GM12878 (cell line): ENCODE measurements at regions not wholly inside any gene's neighbourhood (a gene's known extent, or its start where the extent isn't known, plus 50 kb on each side); places are given as distances from the start of the nearest gene placed in this dataset.
"Not testable (repeated sequence)": the region's sequence is repeated elsewhere in the genome, so short reads cannot be mapped to it uniquely, and the experiment has no call there.

Experiments
- ATAC-seq: fragments of 200-7000 bp; cut with Tn5 transposase; 3 replicates; pipeline ENCODE4 v1.9.1; 2020; ENCODE audit warnings: mild to moderate bottlenecking, moderate library complexity
- BruUV-seq: library from RNA; stranded (reverse); fragments of 400-500 nt; replicated peaks from 2 replicates; lab custom pipeline; 2021; lab: Mats Ljungman, UMichigan
- CTCF ChIA-PET: fragments of 300-600 bp; sonication (Branson Sonifier 250); formaldehyde crosslinking; extraction: SDS; loops from one replicate; lab custom pipeline; 2021; ENCODE audit warnings: inconsistent platforms; lab: Yijun Ruan, JAX
- POLR2A ChIA-PET: fragments of 350-600 bp; formaldehyde crosslinking; extraction: SDS; loops from one replicate; lab custom pipeline; 2021; ENCODE audit warnings: inconsistent platforms; lab: Charles Lee
- RAD21 ChIA-PET: fragments of 300-600 bp; sonication (Branson Sonifier 250); formaldehyde crosslinking; loops from one replicate; lab custom pipeline; 2023; ENCODE audit warnings: antibody characterized with exemption; ENCODE audit not compliant: unreplicated experiment; lab: Charles Lee
- SMC1A ChIA-PET: fragments of 300-600 bp; sonication (Branson Sonifier 250); formaldehyde crosslinking; loops from one replicate; lab custom pipeline; 2023; ENCODE audit not compliant: unreplicated experiment, uncharacterized antibody; lab: Charles Lee
- DNase-seq: peaks from one replicate; pipeline ENCODE4 v3.0.0-alpha.2; 2011; ENCODE audit warnings: low read depth, low spot score
- FAIRE-seq: peaks from 3 replicates; lab custom pipeline; 2011; peaks lifted over from hg19 to GRCh38; lab: Jason Lieb, UNC
- H2AFZ ChIP-seq: 2 replicates; pipeline ENCODE4 v1.6.0; 2011; ENCODE audit warnings: low read depth, low read length, control low read depth; ENCODE audit not compliant: control insufficient read depth
- H3K27ac ChIP-seq: 2 replicates; pipeline ENCODE4 v1.5.1; 2011; ENCODE audit warnings: control low read depth; ENCODE audit not compliant: control insufficient read depth, insufficient read depth
- H3K27me3 ChIP-seq, 2 experiments: replicated peaks in 1 of 2; 2 replicates each; pipeline versions ENCODE4 v1.6.0 to v1.6.1; 2011; ENCODE audit warnings: low read length in 1 of 2; ENCODE audit not compliant: control insufficient read depth in 2 of 2, insufficient read depth in 2 of 2
- H3K36me3 ChIP-seq, 2 experiments: 2 replicates each; pipeline ENCODE4 v1.5.1; 2011; ENCODE audit warnings: low read length in 1 of 2; ENCODE audit not compliant: control insufficient read depth in 2 of 2, insufficient read depth in 2 of 2
- H3K4me1 ChIP-seq: 2 replicates; pipeline ENCODE4 v1.6.1; 2011; ENCODE audit warnings: mild to moderate bottlenecking, low read length, moderate library complexity, mixed read lengths; ENCODE audit not compliant: control insufficient read depth, insufficient read depth
- H3K4me2 ChIP-seq: 2 replicates; pipeline ENCODE4 v1.6.0; 2011; ENCODE audit warnings: control low read depth; ENCODE audit not compliant: control insufficient read depth, insufficient read depth
- H3K4me3 ChIP-seq: fragments of 200-600 bp; sonication (generic); 2 replicates; pipeline ENCODE4 v1.5.1; 2016
- H3K79me2 ChIP-seq: 2 replicates; pipeline ENCODE4 v1.6.0; 2011; ENCODE audit warnings: low read length; ENCODE audit not compliant: control insufficient read depth, insufficient read depth
- H3K9ac ChIP-seq: 2 replicates; pipeline ENCODE4 v1.8.0; 2011; ENCODE audit warnings: low read length, control low read depth, mixed read lengths; ENCODE audit not compliant: control insufficient read depth, insufficient read depth
- H3K9me3 ChIP-seq: replicated peaks from 3 replicates; pipeline ENCODE4 v1.5.1; 2011; ENCODE audit warnings: mild to moderate bottlenecking, low read length; ENCODE audit not compliant: control insufficient read depth, insufficient read depth
- H4K20me1 ChIP-seq: 2 replicates; pipeline ENCODE4 v1.6.0; 2011; ENCODE audit not compliant: control insufficient read depth, insufficient read depth
- ASH2L ChIP-seq: fragments of 300-600, 200-600 bp; sonication (generic); IDR thresholded peaks from 2 replicates; pipeline ENCODE4 v1.6.1; 2017; ENCODE audit warnings: low read depth, mild to moderate bottlenecking, borderline replicate concordance
- BMI1 ChIP-seq: fragments of 450-650 bp; IDR thresholded peaks from 2 replicates; pipeline ENCODE4 v1.6.1; 2016; ENCODE audit warnings: mild to moderate bottlenecking, moderate library complexity, borderline replicate concordance
- CHD1 ChIP-seq: IDR thresholded peaks from 2 replicates; pipeline ENCODE4 v1.6.1; 2012; ENCODE audit warnings: low read depth, low read length, improper control_type of control experiment
- ETV6 ChIP-seq, 2 experiments: fragments of 450-650 bp in 1 of 2; IDR thresholded peaks in 1 of 2; conservative IDR thresholded peaks in 1 of 2; 2 replicates each; pipeline ENCODE4 v1.6.1; 2014; ENCODE audit warnings: antibody characterized with exemption in 1 of 2, borderline replicate concordance in 1 of 2, low read depth in 1 of 2, mild to moderate bottlenecking in 1 of 2, moderate library complexity in 1 of 2
- HCFC1 ChIP-seq: fragments of 150-350 bp; IDR thresholded peaks from 2 replicates; pipeline ENCODE4 v1.6.1; 2014; ENCODE audit warnings: low read length
- KLF5 ChIP-seq: fragments of 450-650 bp; IDR thresholded peaks from 2 replicates; pipeline ENCODE4 v1.6.1; 2014; ENCODE audit warnings: mild to moderate bottlenecking; ENCODE audit not compliant: partially characterized antibody
- MXI1 ChIP-seq: fragments of 150-350 bp; IDR thresholded peaks from 2 replicates; pipeline ENCODE4 v1.6.1; 2011; ENCODE audit warnings: low read depth, mild to moderate bottlenecking, inconsistent platforms, low read length, improper control_type of control experiment
- NBN ChIP-seq: fragments of 450-650 bp; IDR thresholded peaks from 2 replicates; pipeline ENCODE4 v1.6.1; 2016
- NR2C1 ChIP-seq: fragments of 450-650 bp; IDR thresholded peaks from 2 replicates; pipeline ENCODE4 v1.6.1; 2017; ENCODE audit warnings: antibody characterized with exemption, mild to moderate bottlenecking, moderate library complexity
- USF1 ChIP-seq: IDR thresholded peaks from 2 replicates; pipeline ENCODE4 v1.6.1; 2011; ENCODE audit warnings: borderline replicate concordance, low read depth, mild to moderate bottlenecking, moderate library complexity, mixed read lengths, low read length; ENCODE audit not compliant: insufficient read depth; ENCODE audit errors: extremely low read length
- ZZZ3 ChIP-seq: IDR thresholded peaks from 2 replicates; pipeline ENCODE4 v1.6.1; 2011; ENCODE audit warnings: low read depth; ENCODE audit not compliant: control insufficient read depth, insufficient read length
- WGBS: methylation state at CpG from one replicate; pipeline ENCODE4 v1.1.6; 2016; ENCODE audit warnings: low lambda C conversion rate; ENCODE audit not compliant: insufficient replicate concordance, insufficient coverage; ENCODE audit errors: missing lambda C conversion rate; 5-methylcytosine and 5-hydroxymethylcytosine counted together
- in situ Hi-C: fragments of 300-500 bp; cut with MboI; formaldehyde crosslinking; loops from 9 replicates; pipeline ENCODE4 v1.14.3; 2018; ENCODE audit warnings: mixed read lengths
- intact Hi-C: fragments of 100-400 bp; cut with micrococcal nuclease; formaldehyde crosslinking; loops from one replicate; pipeline ENCODE4 v1.14.2; 2022; ENCODE audit not compliant: unreplicated experiment

DNA sequence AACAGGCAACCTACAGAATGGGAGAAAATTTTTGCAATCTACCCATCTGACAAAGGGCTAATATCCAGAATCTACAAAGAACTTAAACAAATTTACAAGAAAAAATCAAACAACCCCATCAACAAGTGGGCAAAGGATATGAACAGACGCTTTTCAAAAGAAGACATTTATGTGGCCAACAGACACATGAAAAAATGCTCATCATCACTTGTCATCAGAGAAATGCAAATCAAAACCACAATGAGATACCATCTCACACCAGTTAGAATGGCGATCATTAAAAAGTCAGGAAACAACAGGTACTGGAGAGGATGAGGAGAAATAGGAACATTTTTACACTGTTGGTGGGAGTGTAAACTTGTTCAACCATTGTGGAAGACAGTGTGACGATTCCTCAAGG lies 321.6 kb downstream of the RPLP1 start:
- DNase-seq, BruUV-seq, H3K4me1 ChIP-seq, in situ Hi-C loops, H3K4me3 ChIP-seq, H3K9ac ChIP-seq, H3K27ac ChIP-seq, H3K27me3 ChIP-seq, H3K79me2 ChIP-seq, ATAC-seq, H2AFZ ChIP-seq, H3K4me2 ChIP-seq, SMC1A ChIA-PET, RAD21 ChIA-PET, FAIRE-seq, POLR2A ChIA-PET, intact Hi-C loops, H3K9me3 ChIP-seq, H4K20me1 ChIP-seq, H3K36me3 ChIP-seq, CTCF ChIA-PET: not testable (repeated sequence)
- 61% methylated on average over 3 of the region's 3 CpGs for WGBS

- H4K20me1 ChIP-seq, H3K27ac ChIP-seq, H2AFZ ChIP-seq, CTCF ChIA-PET, SMC1A ChIA-PET, H3K9me3 ChIP-seq, H3K4me2 ChIP-seq, intact Hi-C loops, BruUV-seq, FAIRE-seq, H3K9ac ChIP-seq, H3K79me2 ChIP-seq, H3K36me3 ChIP-seq, ATAC-seq, POLR2A ChIA-PET, in situ Hi-C loops, RAD21 ChIA-PET, H3K27me3 ChIP-seq, H3K4me1 ChIP-seq, DNase-seq, H3K4me3 ChIP-seq: not testable (repeated sequence)
- WGBS, result 92% methylated on average over 2 of the region's 2 CpGs
Measured at GRCh38 chr15:69774711-69775110, 322.1 kb downstream of the RPLP1 start.

GRCh38 chr15:69777356-69777755 lies 320.4 kb downstream of the TLE3 start:
- no peak overlapping the region for H3K27ac ChIP-seq
- H3K9ac ChIP-seq, result no peak overlapping the region
- no peaks in the 10 kb centered on the region for H3K27me3 ChIP-seq
- in situ Hi-C loops (no loop called here), intact Hi-C loops (no loop called here)
- 3% methylated on average over 2 of the region's 2 CpGs for WGBS
- ChIA-PET RAD21 (no interaction called here), CTCF (no interaction called here), SMC1A (no interaction called here), POLR2A (no interaction called here)
- H3K4me2 ChIP-seq, result no peak overlapping the region
- no peaks in the 10 kb centered on the region for H3K36me3 ChIP-seq
- BruUV-seq, result no TSS peak
- no peaks in the 10 kb centered on the region for H3K79me2 ChIP-seq
- no peaks in the 10 kb centered on the region for H3K9me3 ChIP-seq
- H3K4me1 ChIP-seq, result no peaks in the 10 kb centered on the region
- no peak overlapping the region for H2AFZ ChIP-seq
- ATAC-seq (no peak), FAIRE-seq (no peak), DNase-seq (no peak)
- H4K20me1 ChIP-seq, result no peaks in the 10 kb centered on the region
- no peak overlapping the region for H3K4me3 ChIP-seq
- no peak for TF ChIP-seq ETV6 (conservative IDR thresholded peaks at IDR 0.05 in 1 of 2, IDR thresholded peaks at IDR 0.05 in 1 of 2; ENCODE audit: borderline replicate concordance in 1 of 2, low read depth in 1 of 2)
- TF ChIP-seq BMI1, result no peak
- no peak for TF ChIP-seq MXI1
- no peak for TF ChIP-seq ASH2L
- TF ChIP-seq NBN, result no peak
- TF ChIP-seq HCFC1, result no peak
- TF ChIP-seq NR2C1, result no peak
- no peak for TF ChIP-seq CHD1
- TF ChIP-seq ZZZ3, result no peak
- no peak for TF ChIP-seq KLF5
- no peak for TF ChIP-seq USF1
